Nephron (organoid): ENCODE measurements at regions not wholly inside any gene's neighbourhood (a gene's known extent, or its start where the extent isn't known, plus 50 kb on each side); places are given as distances from the start of the nearest gene placed in this dataset.

Experiments
- H3K27ac Mint-ChIP-seq, 3 experiments: 2 replicates each; pipeline ENCODE4 v1.8.0; 2020; ENCODE audit warnings: mixed read lengths in 3 of 3, mild to moderate bottlenecking in 2 of 3, moderate library complexity in 1 of 3
- H3K27me3 Mint-ChIP-seq: 2 replicates; pipeline ENCODE4 v1.8.0; 2021; ENCODE audit warnings: low read depth, mild to moderate bottlenecking, moderate library complexity, mixed read lengths
- H3K36me3 Mint-ChIP-seq: 2 replicates; pipeline ENCODE4 v1.8.0; 2020; ENCODE audit warnings: low read depth, mixed read lengths
- H3K4me1 Mint-ChIP-seq: 2 replicates; pipeline ENCODE4 v1.8.0; 2020; ENCODE audit warnings: mixed read lengths
- H3K4me3 Mint-ChIP-seq, 3 experiments: 2 replicates each; pipeline ENCODE4 v1.8.0; 2020; ENCODE audit warnings: mild to moderate bottlenecking in 3 of 3, mixed read lengths in 3 of 3, moderate library complexity in 2 of 3
- H3K9me3 Mint-ChIP-seq: 2 replicates; pipeline ENCODE4 v1.8.0; 2020; ENCODE audit warnings: mixed read lengths
- CTCF ChIP-seq, 3 experiments: fragments of 200-600 bp; sonication (generic); IDR thresholded peaks; one replicate each; pipeline ENCODE4 v1.5.0; 2021; ENCODE audit warnings: antibody characterized with exemption in 3 of 3; ENCODE audit not compliant: unreplicated experiment in 3 of 3

- Mint-ChIP-seq H3K9me3 (peaks cover 1% of the 10 kb centered on the region), H3K36me3 (no peaks in the 10 kb centered on the region), H3K27ac (no peak overlapping the region), H3K4me3 (no peak overlapping the region), H3K4me1 (peaks cover 7% of the 10 kb centered on the region), H3K27me3 (peaks cover 46% of the 10 kb centered on the region)
- TF ChIP-seq CTCF (IDR thresholded peaks at IDR 0.05; ENCODE audit: unreplicated experiment in 3 of 3) = no peak
Measured at GRCh38 chr17:5798094-5798493, 213.8 kb upstream of the NLRP1 start.

GRCh38 chr17:5800131-5800530, 215.8 kb upstream of the NLRP1 start:
- Mint-ChIP-seq H3K4me1 (peaks cover 7% of the 10 kb centered on the region), H3K36me3 (no peaks in the 10 kb centered on the region), H3K27me3 (peaks cover 49% of the 10 kb centered on the region), H3K9me3 (peaks cover 4% of the 10 kb centered on the region), H3K4me3 (no peak overlapping the region), H3K27ac (no peak overlapping the region)
- TF ChIP-seq CTCF (IDR thresholded peaks at IDR 0.05; ENCODE audit: unreplicated experiment in 3 of 3) = no peak

- Mint-ChIP-seq H3K4me1 (peaks cover 7% of the 10 kb centered on the region), H3K27ac (no peak overlapping the region), H3K36me3 (no peaks in the 10 kb centered on the region), H3K27me3 (peaks cover 46% of the 10 kb centered on the region), H3K9me3 (peaks cover 4% of the 10 kb centered on the region), H3K4me3 (no peak overlapping the region)
- TF ChIP-seq CTCF (IDR thresholded peaks at IDR 0.05; ENCODE audit: unreplicated experiment in 3 of 3) = no peak
Measured at GRCh38 chr17:5800646-5801045, 216.3 kb upstream of the NLRP1 start.

GRCh38 chr17:5804251-5804650, 219.9 kb upstream of the NLRP1 start:
- no peaks in the 10 kb centered on the region for H3K36me3 Mint-ChIP-seq
- no peak for TF ChIP-seq CTCF (IDR thresholded peaks at IDR 0.05; ENCODE audit: unreplicated experiment in 3 of 3)
- H3K4me3 Mint-ChIP-seq = no peak overlapping the region
- peaks cover 11% of the 10 kb centered on the region for H3K9me3 Mint-ChIP-seq
- no peaks in the 10 kb centered on the region for H3K4me1 Mint-ChIP-seq
- no peak overlapping the region for H3K27ac Mint-ChIP-seq
- peaks cover 27% of the 10 kb centered on the region for H3K27me3 Mint-ChIP-seq

GRCh38 chr17:5809056-5809455, 224.7 kb upstream of the NLRP1 start:
- Mint-ChIP-seq H3K27ac (no peak overlapping the region), H3K4me1 (no peaks in the 10 kb centered on the region), H3K27me3 (peaks cover 1% of the 10 kb centered on the region), H3K4me3 (no peak overlapping the region), H3K36me3 (peaks cover 4% of the 10 kb centered on the region), H3K9me3 (peaks cover 40% of the 10 kb centered on the region)
- no peak for TF ChIP-seq CTCF (IDR thresholded peaks at IDR 0.05; ENCODE audit: unreplicated experiment in 3 of 3)

- H3K4me1 Mint-ChIP-seq = no peaks in the 10 kb centered on the region
- H3K9me3 Mint-ChIP-seq = peaks cover 40% of the 10 kb centered on the region
- TF ChIP-seq CTCF (IDR thresholded peaks at IDR 0.05; ENCODE audit: unreplicated experiment in 3 of 3) = no peak
- H3K27ac Mint-ChIP-seq = no peak overlapping the region
- peaks cover 4% of the 10 kb centered on the region for H3K36me3 Mint-ChIP-seq
- no peaks in the 10 kb centered on the region for H3K27me3 Mint-ChIP-seq
- no peak overlapping the region for H3K4me3 Mint-ChIP-seq
Measured at GRCh38 chr17:5809580-5810188, 225.4 kb upstream of the NLRP1 start.
